Right lung (tissue), 2 donors: ENCODE measurements at regions not wholly inside any gene's neighbourhood (a gene's known extent, or its start where the extent isn't known, plus 50 kb on each side); places are given as distances from the start of the nearest gene placed in this dataset.
"Not testable (repeated sequence)": the region's sequence is repeated elsewhere in the genome, so short reads cannot be mapped to it uniquely, and the experiment has no call there.

Experiments
- DNase-seq, 2 donors: peaks; one replicate each; pipeline ENCODE4 v3.0.0-alpha.2; 2013

DNA sequence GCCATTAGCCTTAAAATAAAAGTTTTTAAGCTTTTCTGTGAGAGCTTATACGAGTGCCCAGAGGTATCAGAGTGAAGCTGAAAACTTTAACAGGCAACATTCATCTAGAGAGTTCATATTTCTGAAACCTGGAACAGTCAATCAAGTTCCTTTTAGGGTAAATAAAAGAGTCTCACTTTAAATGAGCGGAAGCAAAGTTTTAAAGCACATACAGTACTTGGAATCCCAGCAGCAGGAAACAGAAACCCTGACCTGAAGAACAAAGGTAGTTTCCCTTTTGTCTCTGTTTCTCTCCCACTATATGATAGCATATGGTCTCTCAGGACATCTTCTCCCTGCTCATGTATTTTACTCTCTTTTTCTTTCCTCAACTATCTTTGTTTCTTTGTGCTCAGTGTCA lies 153.0 kb downstream of the ASB9 start:
- DNase-seq = no peak

DNA sequence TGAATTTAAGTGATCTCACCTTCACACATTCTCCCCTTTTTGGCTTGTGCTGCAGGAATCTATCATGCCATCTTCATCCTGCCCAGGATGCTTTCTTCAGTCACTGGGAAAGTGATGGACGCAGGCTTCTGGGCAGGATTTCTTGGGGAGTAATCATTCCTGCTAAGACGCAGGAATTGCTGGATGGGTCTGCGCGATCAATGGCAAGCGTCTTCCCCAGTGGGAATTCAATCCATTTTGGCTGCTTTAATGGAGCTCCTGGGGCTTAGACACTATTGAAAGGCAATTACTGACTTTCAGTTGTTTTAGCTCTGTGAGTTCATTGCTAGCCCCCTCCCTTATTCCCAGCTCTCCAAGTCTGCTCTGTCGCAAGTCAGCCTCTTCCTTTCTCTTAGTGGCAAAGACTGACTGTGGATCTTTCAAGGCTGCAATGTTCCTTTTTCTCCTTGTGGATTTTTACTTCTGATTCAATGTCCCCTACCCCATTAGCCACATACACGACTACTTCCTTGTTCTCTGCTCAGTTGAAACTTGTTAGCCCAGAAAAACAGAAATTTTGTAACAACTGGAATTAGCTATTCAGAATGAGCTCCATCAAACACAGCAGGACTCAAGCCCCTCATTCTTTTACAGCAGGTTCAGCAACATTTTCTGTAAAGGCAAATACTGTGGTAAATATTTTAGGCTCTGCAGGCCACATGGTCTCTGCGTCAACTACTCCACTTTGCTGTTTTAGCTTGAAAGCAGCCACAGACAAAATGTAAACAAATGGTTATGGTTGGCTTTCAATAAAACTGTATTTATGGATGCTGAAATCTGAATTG lies 154.9 kb downstream of the ASB9 start:
- DNase-seq = no peak

DNA sequence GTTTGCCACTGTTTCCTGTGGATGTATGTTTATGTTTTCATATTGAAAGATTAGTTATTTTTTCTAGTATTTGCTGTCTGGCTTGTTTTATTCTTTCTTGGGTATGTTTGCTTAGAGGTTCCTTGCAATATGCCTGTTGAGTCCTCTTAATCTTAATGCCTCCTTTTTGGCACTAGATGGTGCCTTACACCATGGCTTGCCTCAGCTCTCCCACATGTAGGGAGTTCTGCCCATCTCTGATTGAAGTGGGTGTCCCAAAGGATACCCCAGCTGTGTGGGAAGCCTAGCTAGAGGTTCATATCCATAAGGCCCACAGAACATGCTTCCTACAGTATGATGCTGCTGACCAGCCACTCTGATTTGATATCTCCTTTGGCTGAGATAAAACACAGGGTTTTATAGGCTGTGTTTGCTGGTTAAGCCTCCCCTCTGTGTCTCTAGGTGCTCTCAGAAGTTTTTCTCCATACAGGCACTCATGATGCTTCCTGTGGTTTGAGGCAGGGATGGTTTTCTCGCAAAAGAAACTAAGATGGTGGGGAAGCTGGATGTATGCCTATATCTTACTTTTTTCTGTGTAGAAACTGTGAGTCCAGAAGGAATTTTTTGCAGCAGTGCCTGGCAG lies 162.4 kb downstream of the ASB9 start:
- no peak for DNase-seq

DNA sequence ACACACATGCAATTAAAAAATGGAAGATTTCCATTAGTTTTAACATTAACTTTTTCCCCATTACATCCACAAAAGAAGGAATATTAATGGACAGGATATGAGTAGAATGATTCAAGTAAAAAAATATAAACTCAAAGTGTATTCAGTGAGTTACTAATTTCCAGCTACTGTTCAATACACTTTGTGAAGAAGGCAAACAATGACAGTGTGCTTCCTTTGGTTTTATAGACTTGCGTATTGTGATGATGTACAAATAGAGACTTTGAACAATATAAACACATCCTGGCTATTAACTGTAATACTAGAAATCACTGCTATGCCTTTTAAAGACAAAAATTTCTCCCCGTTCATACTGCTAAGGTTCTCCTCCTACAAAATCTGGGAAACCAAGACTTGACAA lies 171.4 kb downstream of the ASB9 start:
- no peak for DNase-seq

DNA sequence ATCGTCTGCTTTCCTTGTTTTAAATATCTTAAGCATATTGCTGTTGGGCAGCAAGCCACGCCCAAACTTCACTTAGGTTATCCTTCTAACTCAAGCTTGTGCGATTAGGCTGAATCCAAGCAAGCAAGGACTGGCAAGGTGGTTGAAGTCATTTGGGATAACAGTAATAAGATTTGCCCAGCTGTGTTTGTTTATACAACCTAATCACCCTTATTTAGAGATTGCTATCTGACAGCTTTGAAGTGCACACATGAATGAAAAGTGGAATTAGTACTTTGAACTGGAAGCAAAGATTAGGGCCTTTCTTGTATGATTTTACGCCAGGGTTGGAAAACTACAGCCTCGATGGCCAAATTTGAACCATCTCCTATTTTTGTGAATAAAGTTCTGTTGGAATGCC lies 182.1 kb downstream of the ASB9 start:
- no peak for DNase-seq

DNA sequence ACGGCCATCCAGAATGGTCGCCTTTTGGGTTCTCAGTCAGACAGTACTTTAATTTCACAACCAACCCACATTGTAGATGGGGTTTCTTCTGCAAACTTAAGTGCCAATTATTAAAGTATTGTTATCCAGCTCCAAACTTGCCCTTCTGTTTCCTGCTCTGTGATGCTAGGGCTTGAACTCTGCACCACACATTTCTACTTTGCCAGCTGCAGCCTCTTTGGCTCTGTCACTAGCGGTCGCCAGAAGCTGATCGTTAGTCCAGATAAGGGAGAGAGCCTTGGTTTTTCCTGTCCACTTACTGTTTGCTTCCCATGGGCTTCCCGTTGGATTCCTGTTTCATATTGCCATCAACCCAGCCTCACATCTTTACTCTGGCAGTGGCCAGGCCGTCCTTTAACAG lies 196.6 kb downstream of the ASB9 start:
- DNase-seq = no peak

DNA sequence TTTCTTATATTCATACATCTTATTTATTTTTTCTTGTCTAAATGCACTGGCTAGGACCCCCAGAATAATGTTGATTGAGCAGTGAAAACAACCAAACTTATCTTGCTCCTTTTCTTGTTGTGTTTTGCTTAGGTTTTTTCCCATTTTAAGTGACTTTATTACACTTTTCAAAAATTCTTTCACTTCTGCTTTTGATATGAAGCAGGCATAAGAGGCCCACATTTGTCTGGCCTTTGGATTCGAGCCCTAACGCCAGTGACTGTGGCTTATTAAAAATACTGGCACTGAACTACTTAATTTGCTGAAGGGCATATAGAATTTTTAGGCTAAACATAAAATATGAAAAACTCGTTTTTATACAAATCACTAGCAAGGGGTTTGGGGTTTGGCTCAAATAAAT lies 197.0 kb downstream of the ASB9 start:
- no peak for DNase-seq

DNA sequence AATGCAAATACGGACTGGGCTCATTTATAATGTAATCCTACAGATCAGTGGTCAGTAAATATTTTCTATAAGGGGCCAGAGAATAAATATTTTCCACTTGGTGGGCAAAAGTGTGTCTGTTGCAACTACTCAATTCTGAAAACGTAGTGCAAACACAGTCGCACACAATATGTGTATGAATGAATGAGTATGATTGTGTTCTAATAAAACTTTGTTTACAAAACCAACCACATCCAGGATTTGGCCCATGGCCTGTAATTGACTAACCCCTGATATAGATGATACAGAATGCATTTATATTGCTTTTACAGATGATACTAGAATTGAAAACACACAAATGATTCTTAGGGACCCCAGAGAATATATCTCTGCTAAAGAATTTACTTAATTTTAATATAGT lies 197.6 kb downstream of the ASB9 start:
- no peak for DNase-seq

DNA sequence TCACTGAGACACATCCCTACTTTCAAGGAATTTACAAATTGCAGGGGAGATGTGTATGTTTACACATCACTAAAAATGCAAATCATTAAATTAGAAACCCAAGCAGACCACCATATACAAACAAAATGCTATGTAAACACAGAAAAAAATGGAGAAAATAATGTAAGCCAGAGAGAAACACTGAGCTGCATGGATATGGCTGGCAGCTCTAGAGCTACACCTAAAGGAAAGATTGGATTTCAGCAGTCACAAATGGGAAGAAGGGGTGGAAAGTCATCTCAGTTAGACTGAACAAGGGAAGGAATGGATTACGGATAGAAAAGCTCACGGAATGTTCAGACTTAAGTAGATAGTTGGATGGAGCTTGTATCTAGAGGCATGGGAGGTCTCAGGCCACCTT lies 186.3 kb downstream of the MOSPD2 start:
- DNase-seq = no peak

DNA sequence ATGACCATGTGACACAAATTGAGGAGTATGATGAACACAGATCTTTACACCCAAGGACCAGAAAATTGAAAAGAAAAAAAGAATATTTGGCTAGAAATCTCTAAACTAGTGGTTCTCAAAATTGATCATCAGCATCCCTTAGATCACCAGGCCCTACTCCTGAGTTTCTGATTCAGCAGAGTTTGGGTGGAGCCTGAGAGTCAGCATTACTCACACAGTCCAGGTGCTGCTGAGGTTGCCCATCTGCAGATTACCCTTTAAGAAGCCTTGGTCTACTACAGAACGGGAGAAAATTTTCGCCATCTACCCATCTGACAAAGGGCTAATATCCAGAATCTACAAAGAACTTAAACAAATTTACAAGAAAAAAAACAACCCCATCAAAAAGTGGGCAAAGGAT lies 182.8 kb downstream of the MOSPD2 start:
- DNase-seq = no peak

DNA sequence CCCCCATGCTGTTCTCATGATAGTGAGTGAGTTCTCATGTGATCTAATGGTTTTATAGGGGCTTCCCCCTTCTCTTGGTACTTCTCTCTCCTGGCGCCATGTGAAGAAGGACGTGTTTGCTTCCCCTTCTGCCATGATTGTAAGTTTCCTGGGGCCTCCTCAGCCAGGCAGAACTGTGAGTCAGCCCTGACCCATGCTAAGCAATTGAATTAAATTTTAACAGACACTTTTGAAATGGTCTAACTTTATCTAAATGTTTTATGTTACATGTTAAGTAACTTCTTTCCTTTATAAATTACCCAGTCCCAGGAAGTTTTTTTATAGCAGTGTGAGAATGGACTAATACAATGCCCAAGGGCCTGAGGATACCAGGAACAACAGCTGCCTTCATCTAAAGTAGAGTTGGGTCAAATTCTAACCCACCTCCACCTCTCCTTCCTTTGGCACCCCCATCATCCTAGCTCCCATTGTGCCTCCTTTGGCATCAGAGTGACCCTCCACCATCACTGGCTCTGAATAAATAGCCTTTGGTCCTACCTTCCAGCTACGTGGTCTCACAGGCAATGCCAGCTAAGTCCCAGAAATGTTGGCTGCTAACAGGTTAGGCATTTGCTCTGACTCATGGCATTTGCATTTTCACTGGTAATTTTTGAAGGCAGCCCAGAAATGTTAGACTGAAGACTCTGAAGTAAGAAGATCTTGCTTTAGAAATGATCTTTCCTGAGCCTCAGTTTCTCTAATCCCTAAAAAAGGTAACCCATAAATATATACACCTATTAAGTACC lies 182.1 kb downstream of the MOSPD2 start:
- no peak for DNase-seq

DNA sequence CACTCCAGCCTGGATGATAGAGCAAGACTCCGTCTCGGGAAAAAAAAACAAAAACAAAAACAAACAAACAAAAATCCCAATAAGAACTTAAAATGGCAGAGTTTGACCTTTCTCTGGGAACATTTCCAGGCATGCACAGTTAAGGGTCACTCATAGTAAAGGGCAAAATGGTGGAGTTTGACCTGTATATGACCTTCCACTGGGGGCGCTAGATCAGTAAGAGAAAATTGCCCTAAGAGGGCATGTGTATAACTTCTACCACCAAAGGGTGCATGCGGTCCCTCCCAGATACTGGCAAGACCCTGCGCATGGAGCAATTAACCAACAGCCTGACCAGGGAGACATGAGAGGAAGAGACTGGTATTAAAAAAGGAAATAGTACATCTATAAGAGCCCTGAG lies 177.2 kb downstream of the MOSPD2 start:
- no peak for DNase-seq

DNA sequence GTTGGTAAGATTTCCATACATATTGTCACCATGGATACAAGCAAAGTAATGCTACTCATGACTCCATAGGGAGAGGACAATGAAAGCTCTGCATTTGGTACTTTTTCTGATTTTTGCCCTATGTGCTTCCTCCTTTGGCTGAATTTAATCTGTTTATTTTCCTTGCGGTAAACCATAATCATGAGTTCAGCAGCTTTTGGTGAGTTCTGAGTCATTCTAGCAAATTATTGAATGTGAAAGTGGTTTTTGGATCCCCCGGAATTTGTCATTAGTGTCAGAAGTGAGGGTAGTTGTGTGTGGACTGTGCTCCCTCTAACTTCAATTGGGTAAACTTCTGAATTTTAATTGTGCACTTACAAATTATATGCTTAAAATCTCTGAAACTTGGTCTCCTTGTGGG lies 170.3 kb downstream of the MOSPD2 start:
- DNase-seq = no peak

DNA sequence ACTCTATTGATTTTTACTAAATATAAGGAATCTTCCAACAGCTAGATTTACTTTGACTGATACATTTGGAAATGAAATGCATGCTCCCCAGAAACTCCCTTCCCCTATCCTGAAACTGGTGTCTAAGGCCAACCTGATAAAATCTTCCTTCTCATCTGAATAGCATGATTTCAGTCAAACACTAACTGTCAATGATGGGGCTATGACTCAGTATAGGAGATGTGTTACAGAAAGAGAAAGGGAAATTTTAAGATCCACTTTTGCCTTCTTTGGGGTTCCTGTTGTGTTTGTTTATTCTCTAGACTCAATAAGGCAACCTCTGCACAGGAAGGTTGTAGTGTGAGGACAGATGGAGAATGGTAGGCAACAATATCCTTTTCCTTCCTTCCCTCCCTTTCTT lies 160.7 kb downstream of the MOSPD2 start:
- no peak for DNase-seq

DNA sequence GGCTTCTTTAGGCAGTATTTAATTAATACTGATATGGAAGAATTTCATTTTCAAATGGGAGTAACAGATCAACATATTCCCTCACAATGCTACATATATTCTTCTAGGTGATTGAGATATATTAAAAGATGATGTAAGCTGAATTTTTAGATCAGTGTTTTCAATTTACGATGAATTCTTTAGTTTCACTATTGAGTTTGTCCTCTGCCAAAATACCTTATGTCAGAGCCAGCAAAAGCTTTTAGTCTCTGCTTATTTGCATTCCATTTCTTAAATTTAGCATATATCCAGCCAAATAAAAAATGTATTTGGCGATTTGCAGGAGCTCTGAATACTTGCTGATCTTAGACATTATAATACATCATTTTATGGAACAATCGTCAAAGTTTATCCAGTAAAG lies 144.3 kb downstream of the MOSPD2 start:
- DNase-seq = no peak

DNA sequence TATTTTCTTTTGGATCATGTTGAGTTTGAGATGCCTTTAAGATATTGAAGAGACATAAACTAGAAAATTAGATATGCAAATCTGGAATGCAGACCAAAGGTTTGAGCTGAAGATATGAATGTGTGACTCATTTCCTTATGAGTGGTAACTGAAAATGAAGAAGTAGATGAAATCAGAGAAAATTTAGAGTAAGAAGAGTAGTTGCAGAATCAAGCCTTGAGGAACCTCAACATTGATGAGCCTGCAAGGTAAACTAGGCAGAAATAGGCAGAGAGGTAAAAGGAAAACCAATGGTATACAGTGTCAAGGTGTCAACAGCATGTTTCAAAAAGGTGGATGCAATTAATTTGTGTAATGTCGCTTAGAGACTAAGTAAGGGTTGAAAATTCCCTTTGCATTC lies 142.8 kb downstream of the MOSPD2 start:
- no peak for DNase-seq

DNA sequence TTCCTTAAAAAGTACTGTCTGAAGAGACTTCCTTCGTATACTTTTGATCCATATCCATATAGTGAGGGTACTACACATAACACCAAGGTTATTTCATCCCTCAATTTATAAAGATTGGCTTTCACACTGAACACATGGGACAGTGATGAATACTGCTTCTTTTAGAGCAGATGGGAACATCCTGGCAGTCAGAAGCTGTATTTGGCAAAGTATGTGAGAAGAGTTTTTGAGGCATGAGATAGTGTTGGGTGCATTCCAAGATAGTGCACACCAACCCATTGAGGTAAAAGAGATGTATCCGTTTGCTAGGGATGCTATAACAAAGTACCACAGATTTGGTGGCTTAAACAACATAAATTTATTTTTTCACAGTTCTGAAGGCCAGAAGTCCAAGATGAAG lies 141.1 kb downstream of the MOSPD2 start:
- DNase-seq = no peak

DNA sequence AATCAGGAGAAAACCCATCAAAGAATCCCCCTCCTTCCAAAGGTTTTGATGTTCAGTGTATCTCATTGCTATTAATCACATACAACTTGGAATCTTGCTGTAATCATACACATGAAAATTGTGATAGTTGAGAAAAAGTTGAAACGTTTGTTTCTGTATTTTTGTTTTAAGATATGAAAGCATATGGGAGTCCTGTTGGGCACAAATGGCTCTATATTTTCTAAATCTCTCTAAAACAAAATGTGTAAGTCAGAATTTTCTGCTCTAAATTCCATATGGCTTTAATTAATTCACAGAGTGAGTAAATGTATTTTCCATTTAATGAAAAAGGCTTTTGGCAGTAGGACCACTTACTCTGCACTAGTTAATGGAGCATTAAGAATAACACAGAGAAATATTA lies 140.2 kb downstream of the MOSPD2 start:
- DNase-seq = no peak

DNA sequence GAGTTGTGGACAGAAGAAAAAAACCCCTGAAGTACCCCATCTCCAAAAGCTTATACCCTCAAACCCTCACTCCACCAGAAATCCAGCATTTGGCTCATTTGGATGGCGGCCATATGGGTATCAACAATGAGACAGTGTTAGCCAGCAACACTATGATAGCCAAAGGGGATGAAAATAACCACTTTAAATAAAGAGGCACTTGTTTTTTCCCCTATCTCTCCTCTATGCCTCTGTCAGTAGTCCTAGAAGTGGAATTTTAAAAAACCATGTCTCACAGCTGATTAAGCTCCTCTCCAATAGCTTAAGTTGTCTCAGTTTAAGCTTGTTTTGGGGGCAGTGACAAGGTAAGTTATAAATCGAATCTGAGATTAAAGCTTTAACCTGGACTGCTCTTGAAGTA lies 124.0 kb downstream of the MOSPD2 start:
- DNase-seq = no peak

DNA sequence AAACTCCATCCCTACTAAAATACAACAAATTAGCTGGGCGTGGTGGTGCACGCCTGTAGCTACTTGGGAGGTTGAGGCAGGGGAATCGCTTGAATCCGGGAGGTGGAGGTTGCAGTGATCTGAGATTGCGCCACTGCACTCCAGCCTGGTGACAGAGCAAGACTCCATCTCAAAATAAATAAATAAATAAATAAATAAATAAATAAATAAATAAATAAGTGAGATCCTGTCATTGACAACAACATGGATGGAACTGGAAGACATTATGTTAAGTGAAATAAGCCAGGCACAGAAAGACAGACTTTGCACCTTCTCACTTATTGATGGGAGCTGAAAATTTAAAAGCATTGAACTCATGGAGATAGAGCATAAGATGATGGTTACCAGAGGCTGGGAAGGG lies 111.2 kb downstream of the MOSPD2 start:
- not testable (repeated sequence) for DNase-seq
